Caco-2 (cell line): ENCODE measurements at regions not wholly inside any gene's neighbourhood (a gene's known extent, or its start where the extent isn't known, plus 50 kb on each side); places are given as distances from the start of the nearest gene placed in this dataset.

Source experiments
- BruUV-seq: library from RNA; stranded (reverse); fragments of 400-500 nt; replicated peaks from 2 replicates; lab custom pipeline; 2021; lab: Mats Ljungman, UMichigan
- CTCF ChIA-PET: fragments of 300-600 bp; sonication (Branson Sonifier 250); formaldehyde crosslinking; loops from one replicate; lab custom pipeline; 2022; ENCODE audit warnings: antibody characterized with exemption; lab: Charles Lee
- POLR2A ChIA-PET: fragments of 300-600 bp; sonication (Branson Sonifier 250); formaldehyde crosslinking; loops from one replicate; lab custom pipeline; 2022; ENCODE audit warnings: antibody characterized with exemption; lab: Charles Lee
- DNase-seq, 2 experiments: peaks; one replicate each; pipeline versions ENCODE4 v3.0.0 to v3.0.0-alpha.2; 2020 to 2022
- H3K27me3 ChIP-seq: replicated peaks from 2 replicates; pipeline ENCODE4 v1.6.0; 2011; ENCODE audit warnings: low read length; ENCODE audit not compliant: control insufficient read depth, insufficient read depth
- H3K36me3 ChIP-seq: 2 replicates; pipeline ENCODE4 v1.5.1; 2011; ENCODE audit warnings: low read length; ENCODE audit not compliant: control insufficient read depth, insufficient read depth
- H3K4me1 ChIP-seq: fragments of 250-450 bp; sonication (Bioruptor Pico); 2 replicates; pipeline ENCODE4 v1.5.1; 2020; ENCODE audit warnings: mild to moderate bottlenecking
- H3K4me3 ChIP-seq: 2 replicates; pipeline ENCODE4 v1.5.1; 2011; ENCODE audit warnings: low read depth, mild to moderate bottlenecking, control low read depth, low read length
- H3K9me3 ChIP-seq: fragments of 250-450 bp; sonication (Bioruptor Pico); 2 replicates; pipeline ENCODE4 v1.5.1; 2020; ENCODE audit warnings: mild to moderate bottlenecking, moderate library complexity
- H3K27ac Mint-ChIP-seq: one replicate; pipeline ENCODE4 v1.8.0; 2022; ENCODE audit warnings: mixed read lengths; ENCODE audit not compliant: unreplicated experiment
- H3K27me3 Mint-ChIP-seq: one replicate; pipeline ENCODE4 v1.8.0; 2022; ENCODE audit warnings: mixed read lengths; ENCODE audit not compliant: insufficient read depth, unreplicated experiment
- H3K36me3 Mint-ChIP-seq: one replicate; pipeline ENCODE4 v1.8.0; 2022; ENCODE audit warnings: mild to moderate bottlenecking, mixed read lengths; ENCODE audit not compliant: insufficient read depth, unreplicated experiment
- H3K4me1 Mint-ChIP-seq: one replicate; pipeline ENCODE4 v1.8.0; 2022; ENCODE audit warnings: low read depth, mixed read lengths; ENCODE audit not compliant: unreplicated experiment
- H3K4me3 Mint-ChIP-seq: one replicate; pipeline ENCODE4 v1.8.0; 2022; ENCODE audit warnings: mild to moderate bottlenecking, moderate library complexity, mixed read lengths; ENCODE audit not compliant: unreplicated experiment
- H3K9me3 Mint-ChIP-seq: one replicate; pipeline ENCODE4 v1.8.0; 2022; ENCODE audit warnings: mixed read lengths; ENCODE audit not compliant: unreplicated experiment
- CTCF ChIP-seq, 2 experiments: fragments of 200-600 bp in 1 of 2; IDR thresholded peaks; 1 replicate in 1 of 2; 2 replicates in 1 of 2; pipeline versions ENCODE4 v1.5.1 to v1.8.0; 2011 to 2022; ENCODE audit warnings: antibody characterized with exemption in 1 of 2, control low read depth in 1 of 2, inconsistent platforms in 1 of 2, low read depth in 1 of 2, low read length in 1 of 2, mild to moderate bottlenecking in 1 of 2, moderate library complexity in 1 of 2; ENCODE audit not compliant: insufficient read depth in 1 of 2, severe bottlenecking in 1 of 2, unreplicated experiment in 1 of 2
- intact Hi-C: fragments of 100-400 bp; cut with micrococcal nuclease; formaldehyde crosslinking; loops from one replicate; pipeline ENCODE4 v1.10.0; 2022; ENCODE audit not compliant: unreplicated experiment

- no peak overlapping the region for H3K4me3 Mint-ChIP-seq
- POLR2A ChIA-PET: no interaction called here
These were observed 315.4 kb downstream of the DIPK2A start for GRCh38 chr3:144287001-144287400.

GRCh38 chr3:144289057-144289456 lies 317.4 kb downstream of the DIPK2A start:
- Mint-ChIP-seq H3K4me3 (no peak overlapping the region), H3K4me1 (peaks cover 14% of the 10 kb centered on the region), H3K27ac (peak overlapping the region; percentile 27), H3K27me3 (no peaks in the 10 kb centered on the region), H3K9me3 (peaks cover 24% of the 10 kb centered on the region), H3K36me3 (no peaks in the 10 kb centered on the region)
- H3K4me1 ChIP-seq: peaks cover 4% of the 10 kb centered on the region
- CTCF ChIA-PET: no interaction called here
- intact Hi-C loops: no loop called here
- no peaks in the 10 kb centered on the region for H3K27me3 ChIP-seq
- POLR2A ChIA-PET: no interaction called here
- no peak for TF ChIP-seq CTCF (IDR thresholded peaks at IDR 0.05; ENCODE audit: insufficient read depth in 1 of 2, low read depth in 1 of 2, low read length in 1 of 2, severe bottlenecking in 1 of 2, unreplicated experiment in 1 of 2)
- no peaks in the 10 kb centered on the region for H3K9me3 ChIP-seq
- no peak for DNase-seq
- no TSS peak for BruUV-seq
- H3K36me3 ChIP-seq: no peaks in the 10 kb centered on the region
- H3K4me3 ChIP-seq: no peak overlapping the region

More at GRCh38 chr3:144287001-144287400, 315.4 kb downstream of the DIPK2A start:
- no peak for DNase-seq
- H3K27ac Mint-ChIP-seq: no peak overlapping the region
- BruUV-seq: no TSS peak
- no peak for TF ChIP-seq CTCF (IDR thresholded peaks at IDR 0.05; ENCODE audit: insufficient read depth in 1 of 2, low read depth in 1 of 2, low read length in 1 of 2, severe bottlenecking in 1 of 2, unreplicated experiment in 1 of 2)
- peaks cover 24% of the 10 kb centered on the region for H3K9me3 Mint-ChIP-seq
- H3K4me1 ChIP-seq: no peaks in the 10 kb centered on the region
- H3K4me3 ChIP-seq: no peak overlapping the region
- H3K4me1 Mint-ChIP-seq: peaks cover 14% of the 10 kb centered on the region
- intact Hi-C loops: no loop called here
- CTCF ChIA-PET: no interaction called here
- H3K9me3 ChIP-seq: no peaks in the 10 kb centered on the region
- H3K27me3 ChIP-seq: no peaks in the 10 kb centered on the region
- H3K36me3 Mint-ChIP-seq: no peaks in the 10 kb centered on the region
- H3K27me3 Mint-ChIP-seq: no peaks in the 10 kb centered on the region
- H3K36me3 ChIP-seq: no peaks in the 10 kb centered on the region

GRCh38 chr3:144294659-144295538 lies 323.3 kb downstream of the DIPK2A start:
- H3K27ac Mint-ChIP-seq: peak overlapping the region; percentile 68
- peaks cover 11% of the 10 kb centered on the region for H3K36me3 Mint-ChIP-seq
- Histone ChIP-seq H3K4me3 (no peak overlapping the region), H3K4me1 (peaks cover 38% of the 10 kb centered on the region), H3K36me3 (no peaks in the 10 kb centered on the region), H3K27me3 (no peaks in the 10 kb centered on the region), H3K9me3 (no peaks in the 10 kb centered on the region)
- peaks cover 21% of the 10 kb centered on the region for H3K4me1 Mint-ChIP-seq
- H3K27me3 Mint-ChIP-seq: no peaks in the 10 kb centered on the region
- BruUV-seq: no TSS peak
- POLR2A ChIA-PET: no interaction called here
- H3K4me3 Mint-ChIP-seq: peak overlapping the region; percentile 50
- TF ChIP-seq CTCF (IDR thresholded peaks at IDR 0.05; ENCODE audit: insufficient read depth in 1 of 2, low read depth in 1 of 2, low read length in 1 of 2, severe bottlenecking in 1 of 2, unreplicated experiment in 1 of 2): no peak
- CTCF ChIA-PET: no interaction called here
- no peak for DNase-seq
- peaks cover 3% of the 10 kb centered on the region for H3K9me3 Mint-ChIP-seq
- intact Hi-C loops: loop anchor here (2.0 to 10.0 kb wide), 6 partner anchors 46 to 480 kb away; partner anchors contain the start of gene DIPK2A
